SHP77 (cell line): ENCODE measurements at regions not wholly inside any gene's neighbourhood (a gene's known extent, or its start where the extent isn't known, plus 50 kb on each side); places are given as distances from the start of the nearest gene placed in this dataset.

Source experiments
- DNase-seq, 2 experiments: peaks; one replicate each; lab custom pipeline; 2025; lab: John Stamatoyannopoulos, UW

GRCh38 chr2:43171789-43172188, 54.6 kb downstream of the ZFP36L2 start:
- no peak for DNase-seq

- DNase-seq, result no peak
Observed at GRCh38 chr2:43170405-43171105, 55.9 kb downstream of the ZFP36L2 start.

- peak in 1 of 2 experiments; percentile 17 for DNase-seq
Observed at GRCh38 chr2:43169987-43170386, 56.4 kb downstream of the ZFP36L2 start.

- no peak for DNase-seq
Observed at GRCh38 chr2:43169099-43169945, 57.1 kb downstream of the ZFP36L2 start.

GRCh38 chr2:43168016-43168369, 58.4 kb downstream of the ZFP36L2 start:
- DNase-seq, result no peak

- DNase-seq, result no peak
Observed at GRCh38 chr2:43165378-43166069, 60.9 kb downstream of the ZFP36L2 start.

- no peak for DNase-seq
Observed at GRCh38 chr2:43164686-43165085, 61.7 kb downstream of the ZFP36L2 start.

GRCh38 chr2:43163584-43164270, 62.7 kb downstream of the ZFP36L2 start:
- no peak for DNase-seq

GRCh38 chr2:43162511-43162776, 64.0 kb downstream of the ZFP36L2 start:
- no peak for DNase-seq

GRCh38 chr2:43161650-43162510, 64.5 kb downstream of the ZFP36L2 start:
- no peak for DNase-seq

- DNase-seq, result no peak
Observed at GRCh38 chr2:43160778-43161177, 65.6 kb downstream of the ZFP36L2 start.

- no peak for DNase-seq
Observed at GRCh38 chr2:43159797-43160196, 66.6 kb downstream of the ZFP36L2 start.

- no peak for DNase-seq
Observed at GRCh38 chr2:43158259-43158880, 68.0 kb downstream of the ZFP36L2 start.

GRCh38 chr2:43157506-43158246, 68.7 kb downstream of the ZFP36L2 start:
- no peak for DNase-seq

- DNase-seq, result no peak
Observed at GRCh38 chr2:43155851-43156411, 70.5 kb downstream of the ZFP36L2 start.

GRCh38 chr2:43154685-43155084, 71.7 kb downstream of the ZFP36L2 start:
- DNase-seq, result no peak

- no peak for DNase-seq
Observed at GRCh38 chr2:43152741-43153647, 73.4 kb downstream of the ZFP36L2 start.

- no peak for DNase-seq
Observed at GRCh38 chr2:43152186-43152585, 74.2 kb downstream of the ZFP36L2 start.
